ENCODE measurements at regions not wholly inside any gene's neighbourhood (a gene's known extent, or its start where the extent isn't known, plus 50 kb on each side); places are given as distances from the start of the nearest gene placed in this dataset.

DNA sequence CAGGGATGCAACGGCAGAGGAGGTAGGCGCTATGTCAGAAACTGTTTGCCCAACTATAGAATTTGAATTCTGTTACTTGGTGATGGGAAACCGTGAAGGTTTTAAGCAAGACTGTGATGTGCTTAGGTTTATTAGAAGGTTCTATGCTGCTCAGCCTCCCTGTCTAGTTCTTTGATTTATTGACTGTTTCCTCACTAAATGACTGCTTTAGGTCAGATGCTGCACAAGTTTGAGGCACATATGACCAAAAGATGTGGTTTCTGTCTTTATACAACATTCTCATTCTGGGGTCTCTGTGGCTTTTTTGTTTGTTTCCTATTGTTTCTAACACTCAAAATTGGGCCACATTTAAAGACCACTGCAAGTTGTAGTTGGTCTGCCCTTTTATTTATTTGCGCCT is 323.0 kb upstream of the OBI1 start:
- DNase-seq (ENCODE audit: low read depth in 2 of 2) = no peak

DNA sequence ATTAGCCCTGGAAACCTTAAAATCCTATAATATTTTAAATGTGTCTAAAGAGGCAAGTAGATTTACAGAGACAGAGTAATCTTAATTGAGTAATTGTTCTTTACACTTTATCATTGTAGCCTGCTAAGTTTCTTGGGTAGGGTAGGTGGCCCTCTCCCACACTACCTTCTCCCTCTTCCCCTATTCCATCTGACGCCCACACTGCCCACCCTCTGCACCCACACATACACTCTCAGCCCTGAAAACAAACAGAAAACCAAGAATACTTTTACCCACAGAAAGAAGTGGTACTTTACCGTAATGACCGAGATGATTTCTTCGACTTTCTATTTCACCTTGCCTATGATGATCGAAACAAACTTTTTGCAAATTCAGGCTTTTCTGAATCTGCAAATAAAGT is 320.4 kb upstream of the OBI1 start:
- DNase-seq (ENCODE audit: low read depth in 2 of 2) = no peak

DNA sequence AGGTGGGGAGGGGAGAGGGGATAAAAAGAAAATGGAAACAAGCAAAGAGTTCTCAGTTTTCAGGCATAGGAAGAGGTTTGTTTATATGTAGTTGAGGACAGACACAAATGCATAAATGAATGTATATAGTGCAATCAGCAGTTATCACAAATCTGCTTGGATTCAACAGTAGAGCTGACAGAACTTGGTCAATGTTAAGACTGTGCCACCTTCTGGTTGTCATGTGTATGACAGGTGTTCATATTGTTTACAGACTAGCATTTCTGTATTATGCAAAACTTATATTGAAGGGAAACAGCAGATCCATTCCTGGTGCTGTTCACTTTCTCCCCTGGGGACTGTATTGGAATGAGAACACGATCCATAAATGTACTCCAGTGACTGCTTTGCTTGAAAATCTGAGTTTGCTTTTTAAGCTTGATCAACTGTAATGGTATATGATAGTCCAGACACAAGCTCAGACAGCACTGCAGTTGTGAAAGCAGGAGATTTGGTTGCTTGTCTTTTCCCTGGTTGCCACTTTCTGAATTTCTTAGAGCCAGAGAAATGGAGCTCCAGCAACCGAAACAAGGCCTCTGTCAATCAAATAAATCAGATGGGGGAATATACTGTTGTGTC is 319.5 kb upstream of the OBI1 start:
- no peak for DNase-seq (ENCODE audit: low read depth in 2 of 2)

DNA sequence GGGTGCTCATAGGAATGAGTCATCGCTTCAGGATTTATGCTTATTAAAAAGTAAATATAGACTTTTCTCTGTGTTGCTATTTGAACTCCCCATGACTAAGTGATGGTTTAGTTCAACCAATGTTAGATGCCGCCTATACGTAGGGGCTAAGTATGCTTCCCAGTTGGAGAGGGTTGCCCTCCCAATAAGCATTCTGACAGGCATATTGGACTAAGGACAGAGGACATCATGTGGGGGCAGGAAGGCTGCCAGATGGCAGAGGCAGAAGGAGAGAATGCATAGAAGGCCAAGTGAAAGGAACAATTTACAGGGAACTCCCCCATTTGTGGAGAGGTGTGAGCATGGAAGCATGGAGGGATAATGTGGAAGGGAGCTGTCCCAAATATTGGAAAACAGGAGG is 318.4 kb upstream of the OBI1 start:
- DNase-seq (ENCODE audit: low read depth in 2 of 2) = no peak

GRCh38 chr13:78976696-78977095 is 317.7 kb upstream of the OBI1 start:
- no peak for DNase-seq (ENCODE audit: low read depth in 2 of 2)

GRCh38 chr13:78972561-78972960 is 313.6 kb upstream of the OBI1 start:
- no peak for DNase-seq (ENCODE audit: low read depth in 2 of 2)

DNA sequence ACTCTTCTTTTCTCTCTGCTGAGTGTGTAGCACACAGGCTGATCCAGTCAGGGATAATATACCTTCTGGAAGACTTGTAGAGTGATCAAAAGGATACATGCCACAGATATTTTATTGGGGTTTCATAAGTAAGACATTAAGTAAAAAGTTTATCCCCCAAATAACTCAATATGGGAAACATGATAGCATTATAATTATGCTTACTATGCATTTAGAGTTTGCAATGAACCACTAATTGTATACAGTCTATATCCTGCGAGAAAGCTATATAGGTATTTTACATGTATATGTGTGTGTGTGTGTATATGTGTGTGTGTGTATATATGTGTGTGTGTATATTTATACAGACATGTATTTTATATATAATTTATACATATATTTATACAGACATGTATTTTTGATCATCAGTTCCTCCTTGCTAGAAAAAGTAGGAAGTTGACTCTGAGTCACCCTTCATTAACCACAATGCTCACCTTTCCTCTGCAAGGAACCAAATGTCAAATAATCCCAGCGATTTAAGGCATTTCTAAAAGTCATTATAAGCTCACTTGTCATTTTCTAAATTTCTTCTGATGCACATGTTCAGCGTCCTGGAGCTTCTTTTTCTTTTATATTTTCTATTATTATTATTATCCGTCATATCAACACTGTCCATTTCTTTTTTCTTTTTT is 312.5 kb upstream of the OBI1 start:
- DNase-seq (ENCODE audit: low read depth in 2 of 2) = no peak

DNA sequence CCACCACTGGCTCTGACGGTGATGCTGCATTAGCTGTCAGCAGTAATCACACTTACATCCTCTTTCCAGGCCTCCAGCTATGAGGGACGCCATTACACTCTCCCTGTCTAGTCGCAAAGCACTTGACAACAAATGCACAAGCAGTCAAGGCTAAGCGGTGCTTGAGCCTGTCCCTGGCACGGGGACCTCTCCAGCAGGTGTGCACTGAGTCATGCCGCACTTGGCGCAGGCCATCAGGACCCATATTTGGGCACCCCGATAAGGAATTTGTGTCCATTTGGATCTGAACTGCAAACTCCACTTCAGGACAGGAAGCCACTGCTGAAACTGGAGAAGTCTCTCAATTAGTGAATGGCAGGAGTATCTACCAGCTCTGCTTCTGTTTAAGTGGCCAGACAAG is 301.9 kb upstream of the OBI1 start:
- no peak for DNase-seq (ENCODE audit: low read depth in 2 of 2)

- no peak for DNase-seq (ENCODE audit: low read depth in 2 of 2)
These were observed 299.1 kb upstream of the OBI1 start for GRCh38 chr13:78958006-78958405.

GRCh38 chr13:78940455-78941130 is 281.6 kb upstream of the OBI1 start:
- DNase-seq (ENCODE audit: low read depth in 2 of 2) = no peak

GRCh38 chr13:78934336-78934735 is 275.4 kb upstream of the OBI1 start:
- no peak for DNase-seq (ENCODE audit: low read depth in 2 of 2)

GRCh38 chr13:78915015-78915414 is 256.1 kb upstream of the OBI1 start:
- DNase-seq (ENCODE audit: low read depth in 2 of 2) = no peak

DNA sequence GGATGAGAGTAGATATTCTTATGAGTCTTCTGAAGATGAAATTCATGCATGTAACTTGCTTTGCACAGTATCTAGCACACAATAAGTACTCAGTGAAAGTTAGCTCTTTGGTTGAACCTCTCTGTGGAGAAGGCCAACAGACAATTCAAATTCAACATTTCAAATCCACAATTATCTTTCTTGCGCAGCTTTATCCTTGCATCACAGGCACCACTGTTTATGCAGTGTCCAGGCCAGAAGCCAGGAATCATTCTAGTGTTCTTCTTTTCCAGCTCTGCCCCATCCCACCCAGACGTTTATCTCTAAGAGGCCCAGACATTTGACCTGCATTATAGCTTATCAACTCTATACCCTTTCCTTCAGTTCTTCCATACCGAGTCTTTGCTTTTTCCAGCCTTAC is 254.7 kb upstream of the OBI1 start:
- no peak for DNase-seq (ENCODE audit: low read depth in 2 of 2)

- no peak for DNase-seq (ENCODE audit: low read depth in 2 of 2)
These were observed 251.2 kb upstream of the OBI1 start for GRCh38 chr13:78910147-78910546.

- DNase-seq (ENCODE audit: low read depth in 2 of 2) = no peak
These were observed 250.3 kb upstream of the OBI1 start for GRCh38 chr13:78909276-78909675.

- DNase-seq (ENCODE audit: low read depth in 2 of 2) = no peak
These were observed 248.1 kb upstream of the OBI1 start for GRCh38 chr13:78907006-78907405.

DNA sequence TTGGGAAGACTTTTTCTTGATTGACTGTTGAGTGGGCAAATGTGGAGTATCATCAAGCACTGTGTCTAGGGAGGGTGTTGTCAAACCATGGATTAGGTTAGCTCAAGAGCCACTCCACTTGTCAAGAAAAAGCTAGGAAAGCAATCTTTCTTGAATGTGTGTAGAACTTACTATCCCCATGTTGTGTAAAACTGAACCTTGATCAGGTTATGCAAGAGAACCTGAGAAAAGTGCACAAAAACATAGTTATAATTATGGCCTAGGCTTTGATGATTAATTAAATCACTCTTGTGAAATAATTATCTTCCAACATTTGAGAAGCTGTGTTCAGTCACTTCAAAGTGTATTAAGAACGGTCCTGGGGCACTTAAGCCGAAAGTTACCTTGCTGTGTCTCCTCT is 238.2 kb upstream of the OBI1 start:
- DNase-seq (ENCODE audit: low read depth in 2 of 2) = no peak

GRCh38 chr13:78884571-78884970 is 225.6 kb upstream of the OBI1 start:
- no peak for DNase-seq (ENCODE audit: low read depth in 2 of 2)

DNA sequence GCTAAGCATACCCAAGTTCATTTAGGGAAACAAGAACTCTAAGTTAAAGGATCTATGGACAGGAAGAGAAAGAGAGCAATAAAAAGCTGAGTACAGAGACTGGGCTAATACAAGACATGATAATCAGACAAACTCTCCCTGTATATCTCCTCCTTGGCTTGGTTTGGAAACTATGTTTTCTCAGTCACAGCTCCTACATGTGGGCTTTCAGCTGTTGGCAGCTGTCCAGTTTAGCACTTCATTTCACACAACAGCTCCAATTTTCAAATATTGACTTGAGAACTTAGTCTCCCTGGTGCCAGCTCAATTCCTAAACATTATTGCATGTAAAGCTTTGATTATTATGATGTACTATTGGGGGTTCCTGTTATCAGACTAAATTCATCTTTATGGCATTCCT is 222.8 kb upstream of the OBI1 start:
- no peak for DNase-seq (ENCODE audit: low read depth in 2 of 2)

DNA sequence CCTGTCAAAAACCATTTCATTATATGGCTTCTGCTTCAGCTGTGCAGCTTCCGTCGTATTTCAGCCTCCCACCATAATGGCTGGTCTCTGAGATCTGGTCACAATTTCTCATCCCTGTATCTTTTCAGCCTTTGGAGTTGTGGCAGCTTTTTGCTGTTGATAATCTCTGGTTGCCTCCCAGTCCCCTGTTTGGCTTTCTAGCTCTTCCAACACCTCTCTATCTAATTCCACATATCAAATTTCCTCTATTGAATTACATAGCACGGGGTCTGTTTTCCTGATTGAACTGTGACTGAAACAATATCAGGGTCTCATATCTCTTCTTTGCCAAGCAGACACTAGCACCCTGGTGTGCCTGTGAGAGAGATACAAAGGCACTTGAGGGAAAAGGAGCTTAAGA is 222.1 kb upstream of the OBI1 start:
- DNase-seq (ENCODE audit: low read depth in 2 of 2) = no peak

- DNase-seq (ENCODE audit: low read depth in 2 of 2) = no peak
These were observed 218.1 kb upstream of the OBI1 start for GRCh38 chr13:78876915-78877549.

DNA sequence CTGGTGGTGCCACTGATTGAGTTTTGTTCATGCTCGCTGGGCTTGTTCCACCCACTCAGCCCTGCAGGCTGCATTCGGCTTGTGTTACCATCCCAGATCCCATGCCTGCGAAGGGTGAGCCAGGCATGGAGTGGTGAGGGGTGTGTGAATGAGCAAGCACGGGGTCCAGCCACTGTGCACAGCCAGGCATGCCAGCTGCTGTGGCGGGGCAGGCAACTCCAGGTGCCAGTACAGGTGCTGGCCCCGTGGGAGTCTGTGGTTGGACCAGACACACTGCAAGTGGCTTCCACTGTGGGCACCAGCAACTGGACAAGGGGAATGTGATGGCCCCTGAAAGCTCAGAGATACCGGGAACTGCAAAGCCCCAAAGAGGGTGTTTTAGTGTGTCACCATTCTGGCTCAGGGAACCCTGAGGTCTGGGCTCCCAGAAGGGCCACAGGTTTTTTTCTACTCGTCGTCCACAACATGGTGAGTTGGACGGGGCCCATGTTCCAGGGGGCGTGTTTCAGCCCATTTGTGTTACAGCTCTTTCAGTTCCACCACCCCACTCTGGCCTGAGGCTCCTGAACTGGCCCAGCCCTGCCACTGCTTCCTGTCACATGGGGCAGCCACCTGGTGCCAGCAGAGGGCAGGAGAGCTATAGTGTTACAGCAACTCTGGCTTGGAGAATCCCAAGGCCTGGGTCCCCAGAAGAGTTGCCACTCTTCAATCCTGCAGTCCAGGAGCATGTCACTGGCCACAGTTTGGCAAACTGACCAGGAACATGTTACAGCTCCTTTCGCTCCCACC is 217.0 kb upstream of the OBI1 start:
- no peak for DNase-seq (ENCODE audit: low read depth in 2 of 2)
